Dermis blood vessel endothelial cell (primary cell): ENCODE measurements at regions not wholly inside any gene's neighbourhood (a gene's known extent, or its start where the extent isn't known, plus 50 kb on each side); places are given as distances from the start of the nearest gene placed in this dataset.

Source experiments
- DNase-seq: peaks from one replicate; pipeline ENCODE4 v3.0.0; 2010

GRCh38 chr17:12386225-12386624, 279.5 kb upstream of the MYOCD start:
- no peak for DNase-seq

DNA sequence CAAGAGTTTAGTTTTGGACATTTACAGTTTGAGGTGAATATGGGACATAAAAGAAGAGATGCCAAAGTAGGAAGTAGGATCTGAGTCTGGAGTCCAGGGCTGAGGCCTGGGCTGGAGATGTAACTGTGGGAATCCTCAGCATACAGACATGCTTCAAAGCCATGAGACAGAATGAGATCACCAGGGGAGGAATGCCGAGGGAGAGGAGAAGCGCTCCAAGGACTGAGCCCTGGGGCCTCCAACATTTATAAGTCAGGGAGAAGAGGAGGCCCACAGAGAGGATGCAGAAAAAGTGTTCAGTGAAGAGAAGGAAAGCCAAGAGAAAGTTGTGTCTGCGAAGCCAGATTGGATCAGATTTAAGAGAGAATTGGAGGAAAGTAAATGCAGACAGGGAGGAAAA, 277.5 kb upstream of the MYOCD start:
- DNase-seq: no peak

- DNase-seq: no peak
These were observed 276.3 kb upstream of the MYOCD start for GRCh38 chr17:12389421-12389820.

DNA sequence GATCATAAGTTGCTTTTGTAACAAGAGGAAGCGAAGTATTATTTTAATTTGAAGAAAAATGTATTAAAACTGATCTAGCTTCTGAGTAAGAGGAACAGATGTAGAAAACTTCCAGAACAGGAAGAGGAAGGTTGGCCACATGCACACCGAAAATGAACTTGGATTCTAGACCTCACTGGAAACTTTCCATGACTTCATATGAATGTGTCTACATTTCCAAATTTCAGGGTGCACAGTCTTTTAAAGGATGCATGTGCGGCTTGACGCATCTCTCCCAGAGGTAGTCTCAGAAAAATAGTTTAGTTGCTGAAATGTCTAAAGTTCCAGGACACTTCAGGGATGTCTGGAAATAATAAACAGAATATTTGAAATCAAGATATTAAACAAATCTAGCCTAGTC, 275.1 kb upstream of the MYOCD start:
- no peak for DNase-seq

DNA sequence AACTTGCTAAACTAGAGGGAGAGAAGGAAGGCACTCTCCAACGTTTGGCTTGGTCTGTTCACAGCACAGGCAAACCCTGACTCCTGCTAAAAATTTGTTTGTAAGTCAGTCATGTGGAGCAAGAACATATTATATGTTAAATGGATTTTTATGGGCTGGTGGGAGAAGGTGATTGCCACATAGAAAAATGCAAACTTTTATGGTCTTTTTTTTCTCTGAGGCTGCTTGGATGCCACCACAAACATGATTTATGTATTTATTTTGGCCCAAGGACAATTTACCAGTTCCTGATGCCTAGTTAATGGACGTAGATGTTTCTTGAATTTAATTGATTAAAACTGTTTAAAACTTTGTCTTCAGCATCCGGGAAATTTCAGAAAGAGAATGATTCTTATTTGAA, 274.2 kb upstream of the MYOCD start:
- no peak for DNase-seq

DNA sequence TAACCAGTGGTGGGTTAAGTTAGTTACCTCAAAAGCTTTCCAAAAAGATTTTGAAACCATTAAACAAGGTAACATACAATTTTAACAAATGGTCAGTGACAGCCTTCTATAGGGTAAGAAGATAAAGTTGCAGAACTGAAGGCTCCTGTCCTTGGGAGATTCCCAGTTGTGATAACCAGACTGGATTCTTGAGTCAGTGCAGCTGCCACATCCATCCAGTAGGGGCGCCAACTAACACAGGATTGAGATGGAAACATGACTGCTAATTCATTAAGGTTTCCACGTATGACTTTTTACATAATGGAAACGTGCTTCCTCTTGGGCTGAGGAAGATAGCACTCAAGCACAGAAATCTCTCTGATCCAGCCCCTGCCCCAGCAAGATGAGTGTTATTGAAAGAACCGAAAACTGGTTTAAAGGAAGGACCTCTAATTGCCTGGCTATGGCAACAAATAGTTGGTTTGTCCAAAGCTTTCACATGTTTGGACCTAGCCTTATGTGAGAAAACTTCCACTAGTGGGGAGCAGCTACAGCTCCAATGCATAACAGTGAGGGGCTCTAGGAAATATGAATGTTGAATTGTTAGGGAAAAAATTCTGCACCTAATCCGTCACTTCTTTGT, 269.8 kb upstream of the MYOCD start:
- DNase-seq: peak; percentile 14

- DNase-seq: no peak
These were observed 267.1 kb upstream of the MYOCD start for GRCh38 chr17:12398441-12399051.

DNA sequence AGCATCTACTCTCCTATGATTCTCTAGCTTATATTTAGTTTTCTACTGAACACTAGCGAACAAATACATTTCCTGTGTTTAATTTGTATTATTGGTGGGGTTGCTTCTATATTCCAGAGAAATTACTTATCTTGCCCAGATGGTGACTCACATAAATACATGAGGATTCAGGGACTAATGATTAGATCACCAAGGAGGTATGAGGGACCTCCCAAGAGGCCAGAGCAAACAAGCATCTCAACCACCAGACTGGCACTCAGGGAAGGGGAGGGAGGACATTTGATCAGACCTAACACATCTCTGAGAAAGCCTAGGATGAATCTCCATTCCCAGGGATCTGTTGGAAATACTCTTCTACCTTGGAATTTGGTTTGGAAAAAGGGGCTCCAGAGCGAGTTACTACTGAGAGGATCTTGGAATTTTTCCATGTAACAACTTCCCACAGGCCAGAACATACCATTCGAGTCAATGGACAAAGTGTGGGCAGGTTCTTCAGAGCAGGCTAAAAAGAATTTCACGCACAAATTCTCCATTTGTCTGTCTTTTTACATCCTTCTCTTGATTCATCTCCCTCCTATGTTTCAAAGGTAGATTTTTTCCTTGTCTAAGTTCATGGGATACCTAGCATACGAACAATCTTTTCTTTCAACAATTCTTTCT, 262.6 kb upstream of the MYOCD start:
- no peak for DNase-seq

DNA sequence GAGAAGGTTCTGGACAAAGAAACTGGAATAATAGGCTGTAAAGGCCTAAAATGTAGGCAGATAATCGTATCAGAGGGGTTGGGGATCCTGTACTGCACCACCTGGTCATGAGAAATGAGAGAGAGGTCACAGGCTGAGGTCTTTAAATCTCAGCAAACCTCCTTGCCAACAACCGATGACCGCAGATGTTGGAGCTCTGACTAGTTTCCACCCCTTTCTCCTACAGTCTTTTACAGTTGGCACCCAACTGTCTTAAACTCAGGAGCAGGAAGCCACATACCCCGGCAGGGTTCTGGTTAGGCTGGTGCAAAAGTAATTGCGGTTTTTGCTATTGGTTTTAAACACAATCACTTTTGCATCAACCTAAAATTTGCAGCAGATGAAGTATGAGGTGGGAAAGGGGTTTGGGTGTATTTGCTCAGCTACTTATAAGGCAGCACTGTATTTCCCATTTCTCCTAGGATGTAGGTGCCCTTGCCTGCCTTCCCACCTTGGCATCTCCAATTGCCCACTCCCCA, 261.8 kb upstream of the MYOCD start:
- no peak for DNase-seq

DNA sequence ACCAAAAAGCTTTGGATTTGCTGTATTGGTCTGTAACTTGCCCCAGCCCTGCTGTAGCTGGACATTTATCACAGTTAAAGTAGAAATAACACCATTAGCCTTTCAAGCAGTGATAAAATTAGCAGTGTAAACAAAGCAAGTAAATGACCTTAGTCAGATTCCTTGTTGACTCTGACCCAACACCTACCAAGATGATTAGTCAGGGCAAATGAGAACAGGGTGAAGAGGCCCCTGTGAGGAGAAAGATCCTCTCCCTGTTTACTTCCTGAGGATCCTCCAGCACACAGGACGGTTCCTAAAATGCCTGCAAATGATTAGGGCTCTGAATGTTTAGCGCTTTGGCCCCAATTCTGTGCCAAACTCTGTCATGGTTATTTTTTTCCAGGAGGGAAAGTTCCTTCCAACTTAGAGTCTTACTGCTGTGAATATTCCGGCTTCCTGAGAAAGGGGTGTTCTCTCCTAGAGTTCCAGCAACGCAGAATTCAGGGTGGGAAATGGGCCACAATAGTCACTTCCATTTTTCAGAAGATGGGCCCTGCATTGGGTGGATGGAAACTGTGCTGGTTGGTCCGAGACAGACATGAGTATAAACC, 259.0 kb upstream of the MYOCD start:
- DNase-seq: no peak

- DNase-seq: no peak
These were observed 258.0 kb upstream of the MYOCD start for GRCh38 chr17:12407495-12408252.

DNA sequence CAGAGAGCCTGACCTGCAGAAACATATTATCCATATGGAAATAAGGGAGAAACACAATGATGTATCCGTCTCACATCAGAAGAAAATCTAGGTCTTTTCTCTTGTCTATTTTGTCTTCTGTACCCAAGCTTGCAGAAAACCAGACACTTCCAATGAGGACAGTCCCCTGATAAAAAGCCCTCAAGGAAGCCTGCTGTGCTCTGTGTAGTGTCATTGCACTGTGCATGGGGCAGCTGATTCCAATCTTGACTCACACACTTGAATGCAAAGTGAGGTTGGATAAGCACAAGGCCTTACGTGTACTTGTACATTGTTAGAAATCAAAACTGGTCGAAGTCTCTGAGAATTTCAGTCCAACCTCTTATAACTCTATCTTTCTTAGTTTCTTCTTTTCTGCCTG, 256.6 kb upstream of the MYOCD start:
- DNase-seq: no peak

DNA sequence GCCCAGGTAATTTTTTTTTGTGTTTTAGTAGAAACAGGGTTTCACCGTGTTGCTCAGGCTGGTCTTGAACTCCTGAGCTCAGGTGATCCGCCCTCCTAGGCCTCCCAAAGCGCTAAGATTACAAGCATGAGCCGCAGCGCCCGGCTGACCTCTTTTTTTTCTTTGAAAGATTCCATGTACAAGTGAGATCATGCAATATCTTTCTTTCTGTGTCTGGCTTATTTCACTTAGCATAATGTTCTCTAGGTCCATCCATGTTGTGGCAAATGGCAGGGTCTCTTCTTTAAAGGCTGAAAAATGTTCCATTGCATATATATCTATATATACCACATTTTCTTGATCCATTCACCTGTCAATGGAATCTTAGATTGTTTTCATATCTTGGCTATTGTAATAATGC, 255.0 kb upstream of the MYOCD start:
- no peak for DNase-seq

- no peak for DNase-seq
These were observed 250.7 kb upstream of the MYOCD start for GRCh38 chr17:12415031-12415430.

- DNase-seq: no peak
These were observed 244.6 kb upstream of the MYOCD start for GRCh38 chr17:12421077-12421476.

DNA sequence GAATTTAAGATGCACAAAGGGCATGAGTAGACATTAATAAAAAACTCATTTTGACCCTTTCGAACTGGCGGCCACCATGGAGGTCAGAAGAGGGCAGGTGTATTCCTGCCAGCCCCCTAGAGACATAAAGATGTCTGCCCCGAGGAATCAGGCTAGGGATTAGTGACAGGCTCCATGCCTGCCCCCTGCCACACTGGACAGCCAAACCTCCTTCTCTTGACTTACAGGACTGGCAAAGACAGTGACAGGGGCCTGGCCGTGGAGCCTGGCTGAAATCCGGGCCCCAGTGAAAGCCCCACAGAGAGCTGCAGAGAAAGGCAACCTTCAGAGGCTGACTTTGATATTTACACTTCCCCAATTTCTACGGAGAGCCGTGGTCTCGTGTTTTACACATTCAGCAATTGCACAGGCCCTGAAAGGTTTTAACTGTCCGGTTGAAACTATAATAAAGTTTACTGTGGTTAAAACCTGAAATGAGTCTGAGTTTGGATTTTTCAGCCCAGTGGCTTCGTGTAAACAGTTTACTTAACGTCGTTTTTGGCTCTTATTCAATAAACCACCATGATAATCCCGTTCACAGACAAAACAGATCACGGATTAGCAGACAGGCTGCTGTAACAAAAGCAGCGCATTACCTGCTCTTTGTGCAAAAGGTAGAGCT, 243.9 kb upstream of the MYOCD start:
- DNase-seq: no peak

GRCh38 chr17:12422651-12423050, 243.0 kb upstream of the MYOCD start:
- no peak for DNase-seq

- no peak for DNase-seq
These were observed 242.4 kb upstream of the MYOCD start for GRCh38 chr17:12423337-12423736.

GRCh38 chr17:12429116-12429515, 236.6 kb upstream of the MYOCD start:
- no peak for DNase-seq

DNA sequence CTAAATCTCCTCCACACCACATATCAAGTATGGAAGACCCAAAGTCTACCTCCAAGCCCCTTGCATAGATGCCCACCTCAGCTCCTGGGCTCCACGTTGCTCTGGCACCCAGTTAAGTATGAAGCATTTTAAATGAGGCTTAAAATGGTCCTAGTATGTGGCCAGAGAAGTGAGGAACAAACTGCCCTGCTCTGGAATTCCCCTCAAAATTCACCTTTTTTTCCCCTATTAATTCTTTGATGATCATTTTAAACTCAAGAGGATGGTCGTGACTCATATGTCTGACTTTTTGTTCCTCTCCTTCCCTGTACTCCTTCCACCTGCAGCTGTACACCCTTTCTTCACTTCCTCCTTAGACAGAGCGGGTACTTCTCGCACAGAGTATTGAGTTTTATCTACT, 234.5 kb upstream of the MYOCD start:
- DNase-seq: no peak

GRCh38 chr17:12438212-12438611, 227.5 kb upstream of the MYOCD start:
- no peak for DNase-seq

- DNase-seq: no peak
These were observed 226.7 kb upstream of the MYOCD start for GRCh38 chr17:12438813-12439586.
